Mesendoderm (in vitro differentiated cells): ENCODE measurements at regions not wholly inside any gene's neighbourhood (a gene's known extent, or its start where the extent isn't known, plus 50 kb on each side); places are given as distances from the start of the nearest gene placed in this dataset.
"Not testable (repeated sequence)": the region's sequence is repeated elsewhere in the genome, so short reads cannot be mapped to it uniquely, and the experiment has no call there.

ENCODE experiments used
- DNase-seq: peaks from one replicate; pipeline ENCODE4 v3.0.0; 2013
- H2AK5ac ChIP-seq: 2 replicates; pipeline ENCODE4 v1.6.1; 2013; ENCODE audit warnings: low read length, inconsistent platforms
- H2BK120ac ChIP-seq: 2 replicates; pipeline ENCODE4 v1.6.1; 2013; ENCODE audit warnings: low read depth, mild to moderate bottlenecking, low read length, moderate library complexity, mixed read lengths
- H2BK15ac ChIP-seq: replicated peaks from 2 replicates; pipeline ENCODE4 v1.6.1; 2013; ENCODE audit warnings: low read depth, mild to moderate bottlenecking, moderate library complexity
- H2BK5ac ChIP-seq: 2 replicates; pipeline ENCODE4 v1.6.1; 2013; ENCODE audit warnings: low read length, inconsistent platforms
- H3K18ac ChIP-seq: 2 replicates; pipeline ENCODE4 v1.6.1; 2013; ENCODE audit warnings: mild to moderate bottlenecking, low read length, mixed read lengths
- H3K23ac ChIP-seq: one replicate; pipeline ENCODE4 v1.6.1; 2013; ENCODE audit warnings: low read length
- H3K27ac ChIP-seq: 2 replicates; pipeline ENCODE4 v1.5.1; 2013; ENCODE audit warnings: low read depth, mild to moderate bottlenecking, inconsistent platforms, low read length, moderate library complexity
- H3K27me3 ChIP-seq: 2 replicates; pipeline ENCODE4 v1.6.1; 2013; ENCODE audit warnings: low read length, control low read depth, mild to moderate bottlenecking, inconsistent platforms; ENCODE audit not compliant: insufficient read depth, poor library complexity
- H3K36me3 ChIP-seq: 2 replicates; pipeline ENCODE4 v1.6.1; 2013; ENCODE audit warnings: low read length, inconsistent platforms; ENCODE audit not compliant: control insufficient read depth, insufficient read depth
- H3K4ac ChIP-seq: one replicate; pipeline ENCODE4 v1.6.1; 2013; ENCODE audit warnings: low read depth, mild to moderate bottlenecking, low read length, moderate library complexity
- H3K4me1 ChIP-seq: 2 replicates; pipeline ENCODE4 v1.6.1; 2013; ENCODE audit warnings: low read depth, low read length, inconsistent platforms; ENCODE audit not compliant: control insufficient read depth
- H3K4me2 ChIP-seq: 2 replicates; pipeline ENCODE4 v1.6.1; 2013; ENCODE audit warnings: low read length
- H3K4me3 ChIP-seq: 2 replicates; pipeline ENCODE4 v1.5.1; 2013; ENCODE audit warnings: mild to moderate bottlenecking, low read length
- H3K56ac ChIP-seq: one replicate; pipeline ENCODE4 v1.6.1; 2013; ENCODE audit warnings: low read length
- H3K79me1 ChIP-seq: 2 replicates; pipeline ENCODE4 v1.6.1; 2013; ENCODE audit warnings: low read length, inconsistent platforms
- H3K79me2 ChIP-seq: 2 replicates; pipeline ENCODE4 v1.6.1; 2013; ENCODE audit warnings: mild to moderate bottlenecking, low read length; ENCODE audit not compliant: control insufficient read depth, insufficient read depth
- H3K9ac ChIP-seq: 2 replicates; pipeline ENCODE4 v1.6.1; 2013; ENCODE audit warnings: low read length, inconsistent platforms
- H4K5ac ChIP-seq: one replicate; pipeline ENCODE4 v1.6.1; 2013; ENCODE audit warnings: low read length
- H4K8ac ChIP-seq: one replicate; pipeline ENCODE4 v1.6.1; 2013; ENCODE audit warnings: low read depth, mild to moderate bottlenecking, control low read depth, low read length, moderate library complexity
- WGBS: extraction: QIAGEN DNeasy Blood & Tissue Kit; methylation state at CpG from one replicate; pipeline ENCODE4 v1.1.7; 2013; ENCODE audit warnings: low lambda C conversion rate, missing lambda C conversion rate; ENCODE audit not compliant: insufficient coverage; ENCODE audit errors: extremely low coverage; 5-methylcytosine and 5-hydroxymethylcytosine counted together

DNA sequence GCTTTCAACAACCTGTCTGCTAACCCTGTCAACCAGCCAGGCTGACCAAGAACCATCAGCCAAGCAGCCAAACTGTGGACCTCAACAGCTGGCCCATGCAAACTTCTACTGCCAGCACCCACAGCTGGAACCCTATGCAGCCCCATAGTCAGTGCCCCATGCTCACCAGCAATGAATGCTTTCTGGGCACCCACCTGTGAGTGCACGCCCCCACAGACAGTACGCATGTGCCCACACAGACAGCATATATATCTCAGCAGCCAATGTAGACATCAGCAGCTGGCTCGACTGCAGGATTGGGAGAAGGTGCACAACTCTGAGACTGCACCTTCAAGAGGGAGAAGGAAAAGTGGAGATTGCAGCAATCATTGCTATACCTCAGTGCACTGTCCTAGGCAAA is 1534.6 kb downstream of the GRIK2 start:
- no CpG with 5 or more reads among the region's 3 CpGs for WGBS
- H3K9ac ChIP-seq: no peak overlapping the region
- no peaks in the 10 kb centered on the region for H3K79me1 ChIP-seq
- H3K27me3 ChIP-seq: no peaks in the 10 kb centered on the region
- H4K5ac ChIP-seq: no peak overlapping the region
- no peaks in the 10 kb centered on the region for H3K79me2 ChIP-seq
- no peak overlapping the region for H2AK5ac ChIP-seq
- H3K27ac ChIP-seq: no peak overlapping the region
- no peak overlapping the region for H2BK5ac ChIP-seq
- H3K4me1 ChIP-seq: no peaks in the 10 kb centered on the region
- no peak overlapping the region for H3K23ac ChIP-seq
- H3K18ac ChIP-seq: no peak overlapping the region
- no peak for DNase-seq
- no peak overlapping the region for H4K8ac ChIP-seq
- H3K56ac ChIP-seq: no peak overlapping the region
- H3K4me3 ChIP-seq: no peak overlapping the region
- H2BK120ac ChIP-seq: no peak overlapping the region
- H2BK15ac ChIP-seq: no peak overlapping the region
- no peak overlapping the region for H3K4ac ChIP-seq
- no peak overlapping the region for H3K4me2 ChIP-seq
- no peaks in the 10 kb centered on the region for H3K36me3 ChIP-seq

DNA sequence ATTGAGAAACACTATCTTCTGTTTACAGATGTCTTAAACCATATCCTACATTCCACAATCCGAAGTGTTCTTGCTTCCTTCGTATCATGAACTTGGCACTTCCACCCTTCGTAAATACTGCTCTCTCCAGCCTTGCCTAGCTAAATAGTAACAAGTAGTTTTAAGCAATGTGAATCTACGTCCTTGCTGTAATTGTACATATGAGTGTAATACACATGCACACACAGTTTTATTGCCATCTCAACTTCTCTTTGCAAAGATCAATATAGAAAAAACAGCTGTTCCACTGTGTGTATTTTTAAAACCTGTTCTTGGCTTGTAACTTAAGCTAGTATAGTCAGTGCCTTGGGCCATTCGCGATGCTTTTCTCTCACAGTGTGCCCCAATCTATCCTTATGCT is 1524.7 kb downstream of the GRIK2 start:
- Histone ChIP-seq H3K79me1 (no peaks in the 10 kb centered on the region), H2AK5ac (no peak overlapping the region), H3K18ac (no peak overlapping the region), H3K4ac (no peak overlapping the region), H3K27me3 (no peaks in the 10 kb centered on the region), H3K23ac (no peak overlapping the region), H3K4me3 (no peak overlapping the region), H3K56ac (no peak overlapping the region), H3K4me2 (no peak overlapping the region), H2BK5ac (no peak overlapping the region), H4K8ac (no peak overlapping the region), H2BK15ac (no peak overlapping the region), H3K27ac (no peak overlapping the region), H4K5ac (no peak overlapping the region), H3K36me3 (no peaks in the 10 kb centered on the region), H3K79me2 (no peaks in the 10 kb centered on the region), H3K9ac (no peak overlapping the region), H2BK120ac (no peak overlapping the region), H3K4me1 (no peaks in the 10 kb centered on the region)
- WGBS: no CpG with 5 or more reads among the region's 6 CpGs
- no peak for DNase-seq

DNA sequence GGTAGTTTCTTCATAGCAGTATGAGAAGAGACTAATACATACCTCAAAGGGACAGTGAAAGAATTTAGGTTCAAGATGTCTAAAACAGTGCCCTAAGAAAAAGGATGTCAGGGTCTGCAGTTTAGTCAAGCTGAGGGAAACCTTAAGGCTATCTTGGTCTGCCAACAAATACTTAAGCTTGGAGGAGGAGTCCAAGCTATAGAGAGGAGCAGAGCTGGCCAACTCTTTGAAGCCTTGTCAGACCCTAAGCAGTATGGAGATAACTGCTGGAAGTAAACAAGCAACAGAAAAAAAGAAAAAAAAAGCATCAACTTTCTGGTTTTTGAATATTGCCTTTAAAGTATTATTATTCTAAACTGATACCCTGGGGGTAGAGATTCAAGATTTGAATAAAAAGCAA is 1518.1 kb downstream of the GRIK2 start:
- Histone ChIP-seq H3K4ac (no peak overlapping the region), H3K4me3 (no peak overlapping the region), H2BK120ac (no peak overlapping the region), H3K4me2 (no peak overlapping the region), H2BK5ac (no peak overlapping the region), H3K79me1 (no peaks in the 10 kb centered on the region), H2BK15ac (no peak overlapping the region), H3K23ac (no peak overlapping the region), H3K4me1 (no peaks in the 10 kb centered on the region), H3K56ac (no peak overlapping the region), H3K36me3 (no peaks in the 10 kb centered on the region), H3K27me3 (no peaks in the 10 kb centered on the region), H2AK5ac (no peak overlapping the region), H3K9ac (no peak overlapping the region), H3K79me2 (no peaks in the 10 kb centered on the region), H3K18ac (no peak overlapping the region), H4K5ac (no peak overlapping the region), H3K27ac (no peak overlapping the region), H4K8ac (no peak overlapping the region)
- no peak for DNase-seq

DNA sequence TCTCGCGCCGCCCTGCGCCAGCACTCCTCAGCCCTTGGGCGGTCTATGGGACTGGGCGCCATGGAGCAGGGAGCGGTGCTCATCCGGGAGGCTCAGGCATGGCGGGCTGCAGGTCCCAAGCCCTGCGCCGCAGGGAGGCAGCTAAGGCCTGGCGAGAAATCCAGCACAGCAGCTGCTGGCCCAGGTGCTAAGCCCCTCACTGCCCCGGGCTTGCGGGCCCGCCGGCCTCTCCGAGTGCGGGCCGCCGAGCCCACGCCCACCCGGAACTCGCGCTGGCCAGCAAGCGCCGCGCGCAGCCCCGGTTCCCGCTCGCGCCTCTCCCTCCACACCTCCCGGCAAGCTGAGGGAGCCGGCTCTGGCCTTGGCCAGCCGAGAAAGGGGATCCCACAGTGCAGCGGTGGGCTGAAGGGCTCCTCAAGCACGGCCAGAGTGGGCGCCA is 1517.2 kb downstream of the GRIK2 start:
- not testable (repeated sequence) for H3K4me2 ChIP-seq, H3K4ac ChIP-seq, DNase-seq, H3K18ac ChIP-seq, H2BK5ac ChIP-seq, H2BK120ac ChIP-seq, H3K79me1 ChIP-seq, H3K27me3 ChIP-seq, H3K36me3 ChIP-seq, H2AK5ac ChIP-seq, H3K27ac ChIP-seq, H2BK15ac ChIP-seq, H3K79me2 ChIP-seq, H3K9ac ChIP-seq, H3K23ac ChIP-seq, H4K8ac ChIP-seq, H3K56ac ChIP-seq, H3K4me1 ChIP-seq, H4K5ac ChIP-seq, H3K4me3 ChIP-seq
- no CpG with 5 or more reads among the region's 38 CpGs for WGBS

DNA sequence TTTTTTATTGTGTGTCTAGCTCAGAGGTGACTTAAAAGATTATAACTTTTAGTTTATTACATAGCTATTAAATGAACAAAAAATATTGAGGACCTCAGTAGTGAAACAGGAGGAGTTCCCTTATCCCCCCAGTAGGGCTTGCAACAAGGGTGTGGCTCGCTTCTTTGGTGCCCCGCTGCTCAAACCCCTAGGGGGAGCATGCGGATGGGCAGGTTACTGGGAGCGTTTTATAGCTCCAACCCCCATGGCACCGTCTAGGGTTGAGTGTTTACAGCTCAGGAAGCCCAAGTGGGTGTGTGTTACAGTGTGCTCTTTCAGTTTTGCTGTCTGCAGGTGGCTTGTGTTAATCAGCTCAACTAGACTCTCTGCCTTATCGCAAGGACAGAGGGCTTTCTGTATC is 1513.7 kb downstream of the GRIK2 start:
- Histone ChIP-seq H3K4ac (no peak overlapping the region), H3K27me3 (no peaks in the 10 kb centered on the region), H3K4me2 (no peak overlapping the region), H2BK120ac (no peak overlapping the region), H2BK5ac (no peak overlapping the region), H2AK5ac (no peak overlapping the region), H3K79me2 (no peaks in the 10 kb centered on the region), H3K18ac (no peak overlapping the region), H3K56ac (no peak overlapping the region), H3K23ac (no peak overlapping the region), H4K8ac (no peak overlapping the region), H3K4me3 (no peak overlapping the region), H3K9ac (no peak overlapping the region), H3K4me1 (no peaks in the 10 kb centered on the region), H3K27ac (no peak overlapping the region), H4K5ac (no peak overlapping the region), H3K79me1 (no peaks in the 10 kb centered on the region), H2BK15ac (no peak overlapping the region), H3K36me3 (no peaks in the 10 kb centered on the region)
- peak; percentile 34 for DNase-seq
- no CpG with 5 or more reads among the region's 6 CpGs for WGBS

GRCh38 chr6:102902471-102902870 is 1509.0 kb downstream of the GRIK2 start:
- Histone ChIP-seq H2AK5ac (no peak overlapping the region), H2BK120ac (no peak overlapping the region), H3K4me3 (no peak overlapping the region), H3K27me3 (no peaks in the 10 kb centered on the region), H3K79me1 (no peaks in the 10 kb centered on the region), H3K4ac (no peak overlapping the region), H3K79me2 (no peaks in the 10 kb centered on the region), H3K4me1 (no peaks in the 10 kb centered on the region), H2BK15ac (no peak overlapping the region), H3K18ac (no peak overlapping the region), H4K5ac (no peak overlapping the region), H4K8ac (no peak overlapping the region), H3K56ac (no peak overlapping the region), H3K9ac (no peak overlapping the region), H3K36me3 (no peaks in the 10 kb centered on the region), H3K23ac (no peak overlapping the region), H2BK5ac (no peak overlapping the region), H3K27ac (no peak overlapping the region), H3K4me2 (no peak overlapping the region)
- no CpG with 5 or more reads among the region's 1 CpG for WGBS
- DNase-seq: no peak
